ENCODE measurements at regions not wholly inside any gene's neighbourhood (a gene's known extent, or its start where the extent isn't known, plus 50 kb on each side); places are given as distances from the start of the nearest gene placed in this dataset.
"Not testable (repeated sequence)": the region's sequence is repeated elsewhere in the genome, so short reads cannot be mapped to it uniquely, and the experiment has no call there.

DNA sequence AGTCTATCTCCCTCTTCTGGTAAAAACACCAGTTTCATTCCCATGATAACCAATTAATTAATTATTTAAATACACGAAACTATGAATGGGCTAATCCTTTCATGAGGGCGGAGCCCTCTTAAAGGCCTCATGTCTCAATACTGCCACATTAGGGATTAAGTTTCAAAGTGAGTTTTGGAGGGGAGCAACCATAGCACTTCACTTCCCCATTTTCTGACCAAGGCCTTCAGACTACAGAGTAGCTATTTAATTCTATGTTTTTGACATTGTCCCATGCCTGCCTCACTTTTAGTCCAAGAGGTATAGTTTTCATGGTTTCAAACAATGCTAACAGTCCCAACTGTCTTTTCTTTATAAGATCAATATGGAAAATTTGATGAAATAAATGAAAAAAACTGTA is 618.6 kb downstream of the ZWINT start:
- DNase-seq, result no peak

DNA sequence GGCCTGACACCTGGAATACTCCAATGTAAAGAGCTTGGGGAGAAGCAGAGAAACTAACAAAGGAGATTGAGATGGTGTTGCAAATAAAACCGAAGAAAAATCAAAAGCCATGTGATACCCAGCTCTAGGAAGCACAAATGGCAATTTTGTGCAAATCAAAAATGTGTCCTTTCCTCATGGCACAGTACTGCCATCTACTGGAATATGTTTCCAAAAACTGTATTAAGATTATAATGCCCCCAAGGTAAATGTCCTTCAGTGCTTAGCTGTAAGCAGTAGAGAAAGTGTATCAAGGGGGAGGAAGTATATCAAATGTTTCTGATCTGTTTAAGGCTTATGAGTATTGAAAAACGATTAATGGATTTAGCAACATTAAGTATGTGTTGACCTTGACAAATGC is 620.3 kb downstream of the ZWINT start:
- DNase-seq, result peak; percentile 0

DNA sequence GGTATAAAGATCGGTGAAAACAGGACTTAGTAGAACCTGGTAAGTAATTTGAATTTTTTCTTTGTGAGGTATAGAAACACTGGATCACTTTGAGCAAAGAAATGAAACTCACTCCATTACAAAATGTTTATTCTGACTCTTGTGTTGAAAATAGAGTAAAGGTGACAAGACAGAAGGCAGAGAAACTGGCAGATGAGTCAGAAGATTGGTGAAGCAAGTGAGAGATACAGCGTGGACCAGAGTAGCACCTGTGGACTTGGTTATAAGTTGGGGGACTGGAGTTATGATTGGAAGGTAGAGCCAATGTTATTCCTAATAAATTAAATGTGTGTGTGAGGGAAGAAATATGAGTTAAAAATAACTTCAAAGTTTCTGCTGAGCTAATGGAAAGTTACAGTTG is 620.9 kb downstream of the ZWINT start:
- DNase-seq, result no peak

DNA sequence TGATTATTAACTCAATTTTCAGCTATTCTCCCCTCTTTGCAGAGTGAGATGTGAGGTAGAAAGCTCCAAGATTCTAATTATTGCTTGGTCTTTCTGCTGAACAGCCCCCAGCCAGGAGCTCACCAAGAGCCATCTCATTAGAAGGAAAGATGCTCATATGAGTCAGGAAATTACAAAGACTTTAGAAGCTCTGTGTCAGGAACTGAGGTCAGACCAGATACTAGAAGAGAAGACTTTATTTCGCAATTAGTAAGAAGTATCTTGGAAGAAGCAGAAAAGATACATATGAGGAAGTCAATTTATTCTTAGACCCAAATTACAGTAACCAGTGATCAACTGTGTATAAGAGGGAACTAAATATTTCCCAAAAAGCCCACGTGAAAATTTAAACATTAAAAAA is 626.9 kb downstream of the ZWINT start:
- no peak for DNase-seq

DNA sequence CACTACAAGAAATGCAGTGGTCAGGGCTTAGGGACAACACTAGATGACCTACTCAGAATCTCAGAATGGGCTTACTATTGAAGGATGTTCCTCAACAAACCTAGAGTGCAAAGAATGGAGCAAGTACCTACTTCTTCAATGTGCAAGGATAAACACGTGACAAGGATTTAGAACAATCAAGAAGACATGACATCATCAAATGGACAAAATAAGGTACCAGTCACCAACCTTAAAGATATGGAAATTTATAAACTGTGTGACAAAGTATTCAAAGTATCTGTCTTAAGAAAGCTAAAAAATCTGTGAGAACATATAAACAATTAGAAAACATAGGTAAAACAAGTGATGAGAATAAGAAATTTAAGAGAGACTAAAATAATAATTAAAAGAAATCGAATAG is 656.1 kb downstream of the ZWINT start:
- no peak for DNase-seq

DNA sequence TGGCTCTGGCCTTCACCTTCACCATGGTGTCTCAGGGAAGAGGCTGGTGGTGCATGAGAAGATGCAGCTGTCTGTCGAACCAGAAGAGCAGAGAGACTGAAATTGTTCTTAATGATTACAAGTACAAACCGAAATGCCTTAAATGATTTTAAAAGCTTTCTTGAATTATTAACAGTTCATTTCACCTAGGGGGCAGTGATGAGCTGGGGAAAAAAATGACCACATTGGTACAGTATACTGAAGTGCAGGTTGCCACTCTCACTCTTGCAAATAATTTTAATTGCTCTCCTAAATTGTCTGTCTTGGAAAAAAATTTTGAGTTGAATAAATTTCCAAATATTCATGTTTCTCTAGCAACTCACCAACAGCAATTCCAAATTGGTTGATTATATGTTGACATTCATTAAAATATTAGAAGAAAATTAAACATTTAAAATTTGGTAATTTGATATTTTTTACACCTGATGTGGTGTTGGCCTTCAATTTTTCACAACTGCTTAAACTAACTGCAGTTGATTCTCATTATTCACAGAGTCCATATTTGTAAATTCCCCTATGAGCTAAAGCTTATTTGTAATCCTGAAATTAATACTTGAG is 692.6 kb downstream of the ZWINT start:
- DNase-seq, result no peak

DNA sequence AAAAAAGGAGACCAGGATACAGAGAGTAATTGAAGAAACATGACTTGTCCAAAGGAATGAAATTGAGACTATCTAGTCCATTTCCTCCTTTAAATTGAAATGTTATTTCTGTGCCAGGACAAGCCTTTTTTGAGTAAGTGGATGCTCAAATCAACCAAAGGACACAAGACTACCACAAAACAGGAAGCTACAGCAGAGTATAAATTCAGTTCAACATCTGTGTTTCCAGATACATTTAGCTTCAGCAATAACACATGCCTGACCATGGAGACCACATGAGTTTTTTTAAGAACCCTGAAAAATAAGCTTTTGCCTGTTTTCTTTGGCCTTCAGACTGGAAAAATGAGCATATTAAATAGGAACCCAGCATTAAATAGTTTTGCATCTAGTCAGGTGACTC is 707.5 kb downstream of the ZWINT start:
- DNase-seq, result no peak

DNA sequence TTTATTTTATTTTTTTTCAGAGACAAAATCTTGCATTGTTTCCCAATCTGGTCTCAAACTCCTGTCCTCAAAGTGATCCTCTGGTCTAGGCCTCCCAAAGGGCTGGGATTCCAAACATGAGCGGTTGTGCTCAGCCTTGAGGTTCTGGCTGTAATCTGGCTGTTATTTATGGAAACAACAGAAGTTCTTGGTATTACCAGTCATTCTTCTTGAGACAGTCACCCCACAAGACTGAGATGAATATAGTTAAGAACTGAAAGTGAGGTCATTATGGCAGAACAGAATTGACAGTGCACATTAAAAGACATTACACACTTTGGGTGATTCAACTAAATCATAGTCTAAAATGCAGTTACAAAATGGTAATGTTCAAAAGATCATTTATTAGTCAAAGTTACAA is 719.5 kb downstream of the ZWINT start:
- DNase-seq, result no peak

DNA sequence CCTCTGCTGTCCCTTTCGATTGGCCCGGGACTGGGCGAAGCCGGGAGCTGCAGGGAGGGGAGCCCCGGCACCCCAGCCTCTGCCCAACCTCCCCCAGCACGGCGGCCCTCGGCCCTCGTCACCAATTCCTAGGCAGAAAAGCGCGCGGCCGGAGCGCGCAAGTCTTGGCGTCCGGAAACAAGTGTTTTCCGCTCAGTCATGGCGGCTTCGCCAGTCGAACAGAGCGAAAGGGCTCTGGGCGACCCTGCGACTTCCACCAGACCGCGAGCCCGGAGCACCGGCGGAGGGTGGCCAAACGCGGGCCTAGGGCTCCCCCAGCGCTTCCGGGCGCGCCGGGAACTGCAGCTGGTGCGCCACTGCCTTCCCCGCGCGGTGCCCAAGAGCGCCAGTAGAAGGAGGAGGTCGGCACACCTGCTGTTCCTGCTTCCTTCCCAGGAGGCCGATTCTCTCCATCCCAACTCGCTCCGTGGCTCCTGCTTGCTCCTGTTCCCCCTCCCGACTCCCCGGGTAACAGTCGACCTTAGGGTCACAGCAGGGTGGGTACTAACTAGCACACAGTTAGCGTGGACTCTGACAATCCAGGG is 729.9 kb downstream of the ZWINT start:
- peak; percentile 8 for DNase-seq

DNA sequence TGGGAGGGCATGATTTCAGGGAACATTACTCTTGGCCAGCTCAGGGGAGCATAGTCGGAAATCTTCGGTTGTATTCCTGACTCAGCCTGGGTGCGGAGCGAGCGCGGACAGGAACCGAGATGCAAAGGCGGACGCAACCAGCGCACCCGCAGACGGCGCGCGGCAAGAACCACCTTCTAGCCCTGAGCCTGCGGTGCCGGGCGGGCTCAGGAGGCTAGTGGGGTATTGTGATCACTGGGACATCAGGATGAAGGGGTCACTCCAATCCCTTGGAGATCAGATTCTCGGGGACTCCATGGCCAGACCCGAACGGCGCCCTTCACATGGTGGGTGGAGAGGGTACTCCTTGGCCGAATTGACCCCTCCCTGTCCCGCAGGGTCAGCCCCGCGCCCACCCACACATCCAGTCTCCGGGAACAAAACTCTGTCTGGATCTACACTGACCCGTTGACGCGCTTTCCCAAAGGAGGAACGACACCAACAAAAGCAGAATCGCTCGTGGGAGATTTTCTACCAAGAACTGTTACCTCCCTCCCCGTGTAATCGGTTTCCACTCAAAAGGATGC is 730.5 kb downstream of the ZWINT start:
- no peak for DNase-seq

DNA sequence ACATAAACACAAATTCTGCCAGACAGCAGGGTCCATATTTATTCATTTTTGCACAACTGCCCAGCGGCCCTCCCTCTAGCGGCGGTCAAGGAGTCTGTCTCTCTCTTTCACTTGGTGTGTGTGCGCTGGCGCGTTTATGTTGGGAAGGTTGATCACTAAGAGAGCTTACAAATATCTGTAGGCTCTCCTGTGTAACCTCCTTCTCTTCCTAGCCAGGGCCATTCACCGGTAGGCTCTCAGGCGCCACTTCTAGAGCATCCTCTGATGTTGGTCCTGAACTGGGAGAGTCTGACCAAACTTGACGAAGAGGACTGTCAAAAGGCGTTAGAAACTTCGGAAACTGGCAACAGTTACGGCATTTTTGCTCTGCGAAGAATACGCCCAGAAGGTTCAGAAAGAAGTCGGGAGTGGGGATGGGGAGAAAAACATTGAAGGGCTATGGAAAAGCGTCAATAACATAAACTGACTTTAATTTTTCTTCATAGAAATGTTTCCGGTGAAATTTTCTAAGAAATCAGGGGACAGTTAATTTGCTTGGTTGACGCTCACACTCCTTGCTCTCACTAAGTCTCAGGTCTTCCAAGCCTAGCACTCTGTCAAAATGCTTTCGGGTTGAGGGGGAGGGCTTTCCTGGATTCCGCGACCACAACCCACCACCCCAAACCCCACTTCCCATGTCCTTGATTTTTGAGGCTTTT is 731.1 kb downstream of the ZWINT start:
- DNase-seq, result peak; percentile 29

DNA sequence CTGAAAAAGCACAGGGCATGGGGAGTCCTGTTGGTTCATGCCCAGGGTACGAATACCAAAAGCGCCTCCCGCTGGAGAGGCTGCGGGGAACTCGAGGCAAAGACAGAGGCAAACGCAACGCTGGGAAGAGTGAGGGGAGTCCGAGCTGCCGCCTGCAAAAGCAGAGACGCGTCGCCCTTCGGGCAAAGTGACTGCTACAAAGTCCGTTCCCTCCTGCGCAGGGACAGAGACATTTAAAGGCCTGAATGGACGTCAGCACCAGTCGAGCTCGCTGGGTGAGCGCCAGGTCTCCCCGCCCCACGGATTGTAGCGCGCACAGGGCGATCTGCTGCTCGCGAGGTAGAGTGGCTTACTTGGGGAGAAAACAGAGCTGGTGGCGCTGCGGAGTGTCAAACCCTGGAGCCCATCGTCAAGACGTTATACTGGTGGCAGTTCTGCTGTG is 732.8 kb downstream of the ZWINT start:
- DNase-seq, result no peak

DNA sequence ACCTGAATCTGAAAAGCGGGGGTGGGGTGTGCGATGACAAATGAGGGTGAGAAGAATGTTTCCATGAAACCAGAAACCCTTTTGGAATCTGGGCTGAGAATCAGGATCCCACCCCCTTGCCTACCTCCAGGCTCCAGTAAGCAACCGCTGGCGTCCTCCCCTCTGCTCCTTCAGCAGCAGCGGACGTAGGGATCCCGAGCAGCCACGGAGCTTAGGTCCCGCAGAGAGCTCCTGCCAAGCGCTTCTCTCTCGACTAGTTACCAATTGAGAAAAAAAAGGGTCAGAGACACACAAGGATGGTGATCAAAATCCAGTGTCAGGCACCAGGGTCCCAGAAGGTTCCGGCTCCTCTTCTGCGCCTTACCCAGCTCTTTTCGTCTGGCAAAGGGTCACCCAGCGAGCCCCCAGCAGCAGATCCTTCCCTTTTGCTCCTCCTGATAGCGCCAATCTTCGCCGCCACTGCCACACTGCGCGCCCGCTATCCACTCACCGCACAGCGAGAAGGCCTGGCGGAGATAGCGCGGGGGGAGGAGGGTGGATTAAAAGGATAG is 733.5 kb downstream of the ZWINT start:
- no peak for DNase-seq

DNA sequence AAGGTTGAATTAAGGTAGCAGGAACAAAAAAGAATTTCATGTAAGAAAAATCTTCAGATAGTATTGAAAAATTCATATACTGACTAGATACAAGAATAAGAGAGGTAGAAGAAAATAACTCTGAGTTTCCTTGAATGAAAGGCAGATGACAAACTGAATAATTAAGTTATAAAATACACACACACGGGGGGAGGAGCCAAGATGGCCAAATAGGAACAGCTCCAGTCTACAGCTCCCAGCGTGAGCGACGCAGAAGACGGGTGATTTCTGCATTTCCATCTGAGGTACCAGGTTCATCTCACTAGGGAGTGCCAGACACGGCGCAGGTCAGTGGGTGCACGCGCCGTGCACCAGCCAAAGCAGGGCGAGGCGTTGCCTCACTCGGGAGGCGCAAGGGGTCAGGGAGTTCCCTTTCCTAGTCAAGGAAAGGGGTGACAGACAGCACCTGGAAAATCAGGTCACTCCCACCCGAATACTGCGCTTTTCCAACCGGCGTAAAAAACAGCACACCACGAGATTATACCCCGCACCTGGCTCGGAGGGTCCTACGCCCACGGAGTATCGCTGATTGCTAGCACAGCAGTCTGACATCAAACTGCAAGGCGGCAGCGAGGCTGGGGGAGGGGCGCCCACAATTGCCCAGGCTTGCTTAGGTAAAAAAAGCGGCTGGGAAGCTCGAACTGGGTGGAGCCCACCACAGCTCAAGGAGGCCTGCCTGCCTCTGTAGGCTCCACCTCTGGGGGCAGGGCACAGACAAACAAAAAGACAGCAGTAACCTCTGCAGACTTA is 759.2 kb downstream of the ZWINT start:
- DNase-seq, result not testable (repeated sequence)

DNA sequence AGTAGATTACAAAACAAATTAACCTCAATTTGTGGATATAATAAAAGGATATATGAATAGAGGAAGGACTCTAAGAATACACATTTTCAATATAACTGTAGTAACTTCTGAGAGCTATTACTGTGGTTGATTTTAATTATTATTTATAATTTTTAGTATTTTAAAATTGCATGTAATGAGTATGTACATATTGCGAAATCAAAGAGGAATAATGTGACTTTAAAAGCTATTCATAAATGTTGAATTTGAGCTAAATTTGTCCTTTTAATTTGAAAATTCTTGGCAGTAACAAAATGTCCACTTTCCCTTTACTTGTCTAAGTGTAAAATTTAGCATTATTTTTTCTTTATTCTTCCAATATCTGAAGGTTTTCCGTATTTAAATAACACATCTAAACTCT is 750.6 kb upstream of the PCDH15 start:
- DNase-seq, result no peak

DNA sequence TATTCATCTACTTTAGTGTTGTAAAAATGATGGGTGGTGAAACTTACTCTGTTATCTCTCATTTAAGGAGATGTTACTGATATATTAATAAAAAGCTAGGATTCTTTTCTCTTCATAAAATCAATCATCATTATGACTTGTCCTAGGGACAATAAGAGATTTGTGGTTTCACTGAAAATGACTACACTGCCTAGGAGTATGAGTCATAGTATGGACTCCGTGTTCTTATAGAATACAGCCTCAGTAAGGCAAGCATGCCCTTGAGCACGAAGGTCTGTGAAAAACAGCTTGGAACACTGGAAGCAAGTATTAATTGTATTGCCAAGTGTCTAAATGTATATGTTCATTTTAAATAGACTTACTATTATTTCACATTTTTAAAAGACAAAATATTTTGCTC is 749.2 kb upstream of the PCDH15 start:
- peak; percentile 26 for DNase-seq

DNA sequence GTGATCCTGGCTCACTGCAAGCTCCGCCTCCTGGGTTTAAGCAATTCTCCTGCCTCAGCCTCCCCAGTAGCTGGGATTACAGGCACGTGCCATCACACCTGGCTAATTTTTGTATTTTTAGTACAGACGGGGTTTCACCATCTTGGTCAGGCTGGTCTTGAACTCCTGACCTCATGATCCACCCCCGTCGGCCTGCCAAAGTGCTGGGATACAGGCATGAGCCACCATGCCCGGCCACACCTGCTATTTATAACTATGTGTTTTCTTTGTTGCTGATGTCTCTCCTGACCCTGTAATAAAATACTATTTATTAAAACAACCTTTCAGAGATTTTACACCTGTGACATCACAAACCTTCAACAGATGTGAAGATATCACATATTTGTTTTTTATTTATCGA is 736.5 kb upstream of the PCDH15 start:
- not testable (repeated sequence) for DNase-seq

DNA sequence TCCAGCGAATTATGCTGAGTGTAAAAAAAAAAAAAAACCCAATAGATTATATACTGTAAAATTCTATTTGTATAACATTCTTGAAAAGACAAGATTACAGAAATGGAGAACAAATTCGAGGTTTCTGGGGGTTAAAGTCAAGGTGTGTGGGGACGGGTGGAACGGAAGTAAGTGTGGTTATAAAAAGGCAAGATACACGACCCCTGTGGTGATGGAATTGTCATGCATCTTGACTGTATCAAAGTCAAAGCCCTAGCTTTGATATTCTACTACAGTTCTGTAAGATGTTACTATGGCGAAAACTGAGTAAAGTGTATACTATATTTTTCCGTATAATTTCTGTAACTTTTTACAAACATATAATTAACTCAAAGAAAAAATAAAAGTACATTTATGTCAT is 718.2 kb upstream of the PCDH15 start:
- no peak for DNase-seq

DNA sequence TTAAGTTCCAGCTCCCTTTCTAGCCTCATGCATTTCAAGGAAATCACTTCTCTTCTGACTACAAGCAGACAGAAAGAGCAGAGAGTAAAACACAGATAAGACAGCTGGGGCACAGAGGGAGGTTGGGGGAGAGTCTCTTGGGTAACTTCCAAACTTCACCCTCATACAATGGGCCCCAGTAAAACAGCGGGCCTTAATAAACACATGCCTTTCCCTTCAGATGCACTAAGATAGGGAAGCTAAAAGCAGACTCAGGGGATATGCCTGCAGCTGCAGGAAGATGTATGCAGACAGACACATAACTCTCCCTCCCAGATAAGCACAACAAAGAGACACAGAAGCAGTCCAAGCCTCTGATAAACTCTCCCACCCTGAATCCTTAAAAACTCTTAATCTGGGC is 717.4 kb upstream of the PCDH15 start:
- DNase-seq, result not testable (repeated sequence)

DNA sequence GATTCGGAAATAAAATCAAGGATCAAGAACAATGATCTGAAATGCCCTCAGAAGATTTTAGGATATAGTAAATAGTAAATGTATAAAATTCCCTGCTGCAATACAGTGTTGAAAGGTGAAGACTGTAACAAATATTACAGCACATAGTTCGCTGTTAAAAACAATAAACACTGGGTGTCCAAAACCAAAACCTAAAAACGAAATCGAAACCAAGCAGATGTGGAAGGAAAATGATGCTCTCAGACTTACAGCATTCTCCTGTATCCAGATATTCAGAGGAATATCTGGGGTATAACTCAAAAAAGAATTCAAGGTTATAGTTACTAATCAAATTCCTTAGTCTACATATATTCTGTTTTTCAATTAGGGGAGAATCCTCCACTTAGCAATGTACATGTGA is 708.1 kb upstream of the PCDH15 start:
- no peak for DNase-seq

DNA sequence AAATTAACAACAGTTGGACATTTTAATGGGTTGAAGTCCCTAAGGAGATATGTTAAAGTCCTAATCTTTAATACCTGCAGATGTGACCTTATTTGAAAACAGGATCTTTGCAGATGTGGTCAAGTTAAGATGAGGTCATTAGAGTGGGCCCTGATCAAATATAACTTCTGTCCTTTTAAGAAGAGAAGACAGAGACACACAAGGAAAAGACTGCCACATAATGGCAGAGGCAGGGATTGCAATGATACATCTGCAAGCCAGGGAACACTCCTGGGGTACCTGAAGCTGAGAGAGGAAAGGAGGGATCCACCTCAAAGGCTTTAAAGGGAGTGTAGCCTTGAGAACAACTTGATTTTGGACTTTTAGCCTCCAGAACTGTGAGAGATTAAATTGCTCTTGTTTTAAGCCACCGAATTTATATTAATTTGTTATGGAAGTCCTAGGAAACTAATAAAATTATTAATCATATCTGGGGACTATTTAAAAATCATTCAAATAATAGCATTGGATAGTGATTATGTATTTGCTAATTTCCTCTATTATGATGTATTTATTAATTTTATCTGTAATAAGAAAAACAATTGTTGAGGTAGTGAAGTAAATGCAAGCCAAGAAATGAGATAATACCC is 700.0 kb upstream of the PCDH15 start:
- peak; percentile 28 for DNase-seq

DNA sequence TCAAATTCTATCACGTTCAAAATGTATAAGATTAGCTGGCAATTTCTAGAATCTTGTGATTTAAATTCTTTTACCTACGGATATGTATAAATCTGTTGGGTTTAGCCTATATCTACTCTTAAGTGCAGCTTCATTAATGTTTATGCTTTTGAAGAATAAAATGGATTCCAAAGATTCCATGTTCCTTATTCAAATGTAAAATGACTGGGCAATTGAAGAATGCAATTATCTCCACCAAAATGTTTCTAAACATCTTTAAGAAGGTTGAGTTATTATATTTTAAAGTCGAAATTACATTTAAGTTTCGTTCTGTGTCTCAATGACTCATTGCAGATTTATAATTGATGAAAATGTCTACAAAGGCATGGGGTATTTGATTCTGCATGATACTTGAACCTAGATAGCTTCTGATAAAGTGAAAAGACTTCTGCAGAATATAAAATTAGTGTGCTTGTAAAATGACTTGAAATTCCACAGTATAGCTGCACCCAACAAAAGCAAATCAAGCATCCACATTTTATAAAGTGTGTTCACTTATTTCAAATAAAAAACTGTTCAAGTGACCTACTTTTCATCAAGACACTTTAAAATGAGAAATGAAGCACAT is 697.0 kb upstream of the PCDH15 start:
- no peak for DNase-seq
